ENCODE measurements at regions not wholly inside any gene's neighbourhood (a gene's known extent, or its start where the extent isn't known, plus 50 kb on each side); places are given as distances from the start of the nearest gene placed in this dataset.

- peak overlapping the region; percentile 70; the same call in 1 of the 2 replicates for H2AFZ ChIP-seq (ENCODE audit: low read length)
- ChIA-PET CTCF (ENCODE audit: unreplicated experiment) (no interaction called here), POLR2A (interaction anchor here (0.6 to 1.2 kb wide), 7 partner anchors 81 to 233 kb away, joined by 3 to 5 read pairs (median 4); no protein-coding TSS in a partner anchor)
- peak overlapping the region; percentile 79 for H3K27ac ChIP-seq (ENCODE audit: low read depth, low read length, poor library complexity, severe bottlenecking)
- intact Hi-C loops (cut with micrococcal nuclease; ENCODE audit: unreplicated experiment), result loop anchor here (1.0 to 10.0 kb wide), 7 partner anchors 83 to 533 kb away; partner anchors contain the start of gene PCNX1
- no peaks in the 10 kb centered on the region for H3K36me3 ChIP-seq (ENCODE audit: insufficient read depth, low read length)
- no peaks in the 10 kb centered on the region for H3K9me2 ChIP-seq (ENCODE audit: insufficient read depth, low read length)
- H3K79me2 ChIP-seq (ENCODE audit: insufficient read depth, low read depth, low read length), result peaks cover 56% of the 10 kb centered on the region
- 0 out of 2 replicates have a peak, but pooled peaks cover 5% of the 10 kb centered on the region for H4K20me1 ChIP-seq (ENCODE audit: insufficient read depth, low read length)
- peaks cover 48% of the 10 kb centered on the region for H3K4me1 ChIP-seq (ENCODE audit: insufficient read depth, low read length, poor library complexity, severe bottlenecking)
- peak; percentile 24 for DNase-seq (ENCODE audit: low spot score)
- no peaks in the 10 kb centered on the region for H3K9me3 ChIP-seq (ENCODE audit: low read length)
- peak overlapping the region; percentile 80 for H3K4me2 ChIP-seq (ENCODE audit: low read length)
- H3K4me3 ChIP-seq (ENCODE audit: low read depth, low read length, poor library complexity, severe bottlenecking), result peak overlapping the region; percentile 92
- no TSS peak for BruUV-seq (replicated peaks)
- TF ChIP-seq EZH2phosphoT487 (IDR thresholded peaks at IDR 0.05; ENCODE audit: borderline replicate concordance, low read depth, low read length), result no peak
- TF ChIP-seq, protein P1, sequence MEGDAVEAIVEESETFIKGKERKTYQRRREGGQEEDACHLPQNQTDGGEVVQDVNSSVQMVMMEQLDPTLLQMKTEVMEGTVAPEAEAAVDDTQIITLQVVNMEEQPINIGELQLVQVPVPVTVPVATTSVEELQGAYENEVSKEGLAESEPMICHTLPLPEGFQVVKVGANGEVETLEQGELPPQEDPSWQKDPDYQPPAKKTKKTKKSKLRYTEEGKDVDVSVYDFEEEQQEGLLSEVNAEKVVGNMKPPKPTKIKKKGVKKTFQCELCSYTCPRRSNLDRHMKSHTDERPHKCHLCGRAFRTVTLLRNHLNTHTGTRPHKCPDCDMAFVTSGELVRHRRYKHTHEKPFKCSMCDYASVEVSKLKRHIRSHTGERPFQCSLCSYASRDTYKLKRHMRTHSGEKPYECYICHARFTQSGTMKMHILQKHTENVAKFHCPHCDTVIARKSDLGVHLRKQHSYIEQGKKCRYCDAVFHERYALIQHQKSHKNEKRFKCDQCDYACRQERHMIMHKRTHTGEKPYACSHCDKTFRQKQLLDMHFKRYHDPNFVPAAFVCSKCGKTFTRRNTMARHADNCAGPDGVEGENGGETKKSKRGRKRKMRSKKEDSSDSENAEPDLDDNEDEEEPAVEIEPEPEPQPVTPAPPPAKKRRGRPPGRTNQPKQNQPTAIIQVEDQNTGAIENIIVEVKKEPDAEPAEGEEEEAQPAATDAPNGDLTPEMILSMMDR (conservative IDR thresholded peaks at IDR 0.05; ENCODE audit: low read length), result no peak
These were observed 414.5 kb downstream of the PCNX1 start for GRCh38 chr14:71321574-71322315.

GRCh38 chr14:71322655-71323250 lies 415.5 kb downstream of the PCNX1 start:
- DNase-seq (ENCODE audit: low spot score), result peak; percentile 72
- Histone ChIP-seq H3K4me2 (ENCODE audit: low read length) (peak overlapping the region; percentile 80), H3K27ac (ENCODE audit: low read depth, low read length, poor library complexity, severe bottlenecking) (peak overlapping the region; percentile 79), H3K4me3 (ENCODE audit: low read depth, low read length, poor library complexity, severe bottlenecking) (peak overlapping the region; percentile 92), H4K20me1 (ENCODE audit: insufficient read depth, low read length) (0 out of 2 replicates have a peak, but pooled peaks cover 5% of the 10 kb centered on the region), H3K9me2 (ENCODE audit: insufficient read depth, low read length) (no peaks in the 10 kb centered on the region), H3K79me2 (ENCODE audit: insufficient read depth, low read depth, low read length) (peaks cover 62% of the 10 kb centered on the region), H3K4me1 (ENCODE audit: insufficient read depth, low read length, poor library complexity, severe bottlenecking) (peaks cover 53% of the 10 kb centered on the region), H3K36me3 (ENCODE audit: insufficient read depth, low read length) (no peaks in the 10 kb centered on the region), H3K9me3 (ENCODE audit: low read length) (no peaks in the 10 kb centered on the region), H2AFZ (ENCODE audit: low read length) (peak overlapping the region; percentile 7; the same call in 1 of the 2 replicates)
- no TSS peak for BruUV-seq (replicated peaks)
- ChIA-PET POLR2A (no interaction called here), CTCF (ENCODE audit: unreplicated experiment) (no interaction called here)
- intact Hi-C loops (cut with micrococcal nuclease; ENCODE audit: unreplicated experiment), result loop anchor here (1.0 to 10.0 kb wide), 5 partner anchors 82 to 532 kb away; partner anchors contain the start of gene PCNX1
- TF ChIP-seq EZH2phosphoT487 (IDR thresholded peaks at IDR 0.05; ENCODE audit: borderline replicate concordance, low read depth, low read length), result no peak
- TF ChIP-seq, protein P1 (conservative IDR thresholded peaks at IDR 0.05; ENCODE audit: low read length), result peak; percentile 84
